ENCODE measurements at regions not wholly inside any gene's neighbourhood (a gene's known extent, or its start where the extent isn't known, plus 50 kb on each side); places are given as distances from the start of the nearest gene placed in this dataset.
"Not testable (repeated sequence)": the region's sequence is repeated elsewhere in the genome, so short reads cannot be mapped to it uniquely, and the experiment has no call there.

DNA sequence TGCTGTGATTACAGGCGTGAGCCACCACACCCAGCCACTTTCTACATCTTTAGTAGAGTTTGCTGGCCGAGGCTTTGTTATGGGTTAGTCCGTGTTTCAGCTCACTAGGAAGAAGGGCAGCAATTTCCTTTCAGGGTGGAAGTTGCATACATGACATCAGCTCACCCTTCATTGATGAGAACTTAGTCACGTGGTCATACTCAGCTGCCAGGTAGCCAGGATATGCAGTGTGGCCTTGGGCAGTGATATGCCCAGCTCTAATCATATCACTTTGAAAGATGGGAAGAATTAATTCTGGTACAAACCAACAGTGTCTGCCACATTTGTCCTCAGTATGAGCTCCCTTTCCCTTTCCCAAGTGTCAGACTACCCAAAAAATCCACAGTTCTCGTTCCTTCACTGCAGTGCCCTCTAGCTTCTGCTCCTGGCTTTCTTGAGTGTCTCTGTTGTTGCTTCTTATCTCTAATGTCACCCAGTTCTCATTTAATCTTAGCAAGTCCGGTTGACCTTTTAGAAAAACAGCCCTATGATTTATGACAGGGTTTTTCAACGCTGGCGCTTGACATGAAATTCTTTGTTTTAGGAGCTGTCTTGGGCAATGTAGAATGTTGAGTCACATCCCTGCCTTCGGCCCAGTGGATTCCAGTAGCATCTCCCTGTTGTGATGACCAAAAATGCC is 108.7 kb upstream of the ITGB1 start:
- DNase-seq: no peak

DNA sequence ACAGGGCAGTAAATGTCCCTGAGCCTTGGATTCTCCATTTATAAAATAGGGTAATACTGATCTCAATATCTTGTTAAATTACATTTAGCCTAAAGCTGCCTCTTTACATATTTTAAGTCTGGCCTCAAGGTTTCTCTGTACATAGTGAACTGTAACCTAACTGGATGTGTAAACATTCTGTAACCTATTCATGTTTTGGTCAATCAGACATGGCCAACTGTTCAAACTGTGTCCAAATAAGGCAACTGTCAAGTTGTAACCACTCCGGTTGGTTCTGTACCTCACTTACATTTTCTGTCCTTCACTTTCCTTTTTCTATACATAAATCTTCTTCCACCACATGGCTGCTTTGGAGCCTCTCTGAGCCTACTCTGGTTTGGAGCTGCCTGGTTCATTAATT is 107.1 kb upstream of the ITGB1 start:
- DNase-seq: no peak

DNA sequence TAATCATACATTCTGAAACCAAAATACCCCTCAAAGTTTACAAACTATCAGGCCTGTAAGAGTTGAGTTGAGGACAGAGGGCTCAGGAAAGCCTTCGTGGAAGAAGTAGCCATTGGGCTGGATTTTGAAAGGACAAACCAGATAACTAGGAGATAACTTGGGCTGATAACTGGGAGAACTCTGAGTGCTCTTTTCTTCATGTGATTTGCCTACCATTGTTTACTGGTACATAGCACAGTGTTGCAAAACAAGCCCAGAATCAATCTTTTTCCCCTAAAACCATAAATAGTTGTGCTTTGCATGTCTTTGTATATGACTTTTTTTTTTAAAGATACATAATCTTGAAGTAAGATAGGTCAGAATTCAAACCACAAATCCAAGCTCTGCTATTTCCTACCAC is 106.7 kb upstream of the ITGB1 start:
- DNase-seq: no peak

DNA sequence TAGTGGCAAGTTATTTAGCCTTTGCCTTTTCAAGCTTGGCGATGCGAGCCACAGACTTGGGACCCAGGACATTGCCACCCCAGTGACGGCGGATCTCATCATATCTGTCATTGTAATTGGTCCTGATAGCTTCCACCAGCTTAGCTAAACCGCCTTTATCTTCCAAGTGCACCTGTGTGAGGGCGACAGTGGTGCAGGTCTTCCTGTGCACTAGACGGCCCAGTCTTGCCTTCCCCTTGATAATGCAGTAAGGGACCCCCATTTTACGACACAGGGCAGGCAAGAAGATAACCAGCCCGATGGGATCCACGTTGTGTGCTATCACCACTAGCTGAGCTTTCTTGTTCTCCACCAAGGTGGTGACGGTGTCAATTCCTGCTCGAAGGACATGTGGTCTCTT is 99.6 kb upstream of the ITGB1 start:
- no peak for DNase-seq

DNA sequence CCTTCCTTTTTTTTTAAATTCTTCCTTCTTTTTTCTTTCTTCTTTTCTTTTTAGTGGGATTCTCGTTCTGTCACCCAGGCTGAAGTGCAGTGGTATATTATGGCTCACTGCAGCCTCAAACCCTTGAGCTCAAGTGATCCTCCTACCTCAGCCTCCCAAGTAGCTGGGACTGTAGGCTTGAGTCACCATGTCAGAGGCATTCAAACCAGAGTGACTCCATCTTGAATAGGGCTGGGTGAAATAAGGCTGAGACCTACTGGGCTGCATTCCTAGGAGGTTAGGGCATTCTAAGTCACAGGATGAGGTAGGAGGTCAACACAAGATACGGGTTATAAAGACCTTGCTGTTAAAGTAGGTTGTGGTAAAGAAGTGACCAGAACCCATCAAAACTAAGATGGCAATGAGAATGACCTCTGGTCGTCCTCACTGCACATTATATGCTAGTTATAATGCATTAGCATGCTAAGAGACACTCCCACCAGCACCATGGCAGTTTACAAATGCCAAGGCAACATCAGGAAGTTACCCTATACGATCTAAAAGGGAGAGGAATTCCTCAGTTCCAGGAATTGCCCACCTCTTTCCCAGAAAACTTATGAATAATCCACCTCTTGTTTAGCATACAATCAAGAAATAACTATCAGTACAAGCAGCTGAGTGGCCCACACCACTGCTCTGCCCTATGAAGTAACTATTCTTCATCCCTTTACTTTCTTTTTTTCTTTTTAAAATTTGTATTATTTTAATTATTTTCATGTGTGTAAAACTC is 99.0 kb upstream of the ITGB1 start:
- no peak for DNase-seq

DNA sequence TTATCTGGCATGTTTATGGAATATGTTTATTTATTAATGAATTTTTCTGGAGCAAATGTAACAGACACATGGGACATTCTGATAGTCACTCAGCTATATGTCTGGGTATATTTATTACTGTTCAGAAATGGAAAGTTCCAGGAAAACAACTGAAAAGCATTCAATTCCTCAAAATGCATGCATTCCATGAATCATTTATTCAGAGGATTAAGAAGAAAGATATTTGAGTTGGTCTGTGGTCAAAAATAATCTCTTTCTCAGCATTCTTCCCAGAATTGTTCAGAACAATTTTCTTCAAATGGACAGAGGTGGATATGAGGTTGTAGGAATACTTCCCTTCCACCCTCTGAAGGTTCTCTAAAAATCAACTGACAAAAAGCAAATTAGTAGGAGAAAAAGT is 97.6 kb upstream of the ITGB1 start:
- no peak for DNase-seq

DNA sequence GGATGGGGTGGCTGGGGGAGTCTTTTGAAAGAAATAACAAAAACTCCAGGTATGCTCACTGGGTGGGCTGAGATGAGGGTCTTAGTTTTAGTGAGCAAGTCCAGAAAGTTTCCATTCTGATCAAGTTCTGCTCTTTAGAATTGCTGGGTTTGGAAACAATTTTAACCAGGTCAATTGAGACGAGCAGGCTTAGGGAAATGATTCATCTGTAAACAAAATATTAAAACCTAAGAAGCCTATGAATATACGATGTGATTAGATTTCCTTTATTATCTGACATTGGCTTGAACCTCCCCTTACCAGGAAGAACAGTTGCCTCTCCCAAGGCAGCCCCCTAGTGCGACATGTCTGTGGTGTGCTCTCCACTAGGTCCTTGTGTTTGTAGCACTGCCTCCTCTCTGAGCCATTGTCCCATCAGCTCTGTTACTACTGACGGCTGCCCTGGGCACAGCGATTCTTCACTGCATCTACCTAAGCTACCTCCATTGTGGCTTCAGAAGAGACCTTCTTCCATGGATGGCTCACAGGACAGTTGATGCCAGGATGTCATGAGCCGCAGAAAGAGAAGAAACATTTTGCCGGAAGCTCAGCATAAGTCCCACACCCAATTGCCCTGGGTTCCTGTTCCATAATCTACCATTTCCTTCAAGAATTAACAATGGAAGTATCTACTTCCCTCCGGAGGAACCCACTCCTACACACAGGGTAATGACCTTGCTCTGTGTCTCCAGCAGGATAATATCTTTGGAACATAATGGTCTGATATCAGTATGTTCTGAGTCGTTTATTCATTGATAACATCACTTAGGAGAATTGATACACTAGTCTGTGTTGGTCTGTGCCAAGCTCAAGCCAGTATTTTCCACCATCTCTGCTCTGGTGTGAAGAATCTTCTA is 95.1 kb upstream of the ITGB1 start:
- no peak for DNase-seq

DNA sequence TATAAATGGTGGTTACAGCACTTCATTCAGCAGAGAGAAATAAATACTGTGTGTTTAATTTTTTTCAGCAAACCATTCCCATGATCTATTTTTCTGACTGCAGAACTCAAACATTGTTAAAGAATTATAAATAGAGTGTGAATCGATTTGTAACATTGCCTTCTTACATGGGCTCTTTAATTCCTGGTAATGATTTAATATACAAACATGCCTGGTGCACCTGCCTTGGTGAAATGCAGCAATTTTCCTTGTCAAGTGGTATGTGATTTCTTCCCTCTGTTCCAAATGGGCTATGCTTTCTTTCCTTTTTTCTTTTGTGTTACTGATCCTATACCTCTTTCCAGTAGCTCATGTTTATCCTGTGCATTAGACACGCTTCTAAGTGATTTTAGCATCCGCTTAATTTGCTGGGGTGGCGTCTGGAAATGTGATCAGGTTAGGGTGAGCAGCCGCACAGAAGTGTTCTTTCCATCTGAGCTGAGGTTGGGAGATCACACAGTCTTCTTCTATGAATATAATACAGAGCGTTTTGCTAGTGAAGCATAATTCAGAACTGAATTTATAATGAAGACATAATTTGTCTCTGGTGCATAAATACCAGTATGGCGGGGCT is 94.3 kb upstream of the ITGB1 start:
- no peak for DNase-seq

DNA sequence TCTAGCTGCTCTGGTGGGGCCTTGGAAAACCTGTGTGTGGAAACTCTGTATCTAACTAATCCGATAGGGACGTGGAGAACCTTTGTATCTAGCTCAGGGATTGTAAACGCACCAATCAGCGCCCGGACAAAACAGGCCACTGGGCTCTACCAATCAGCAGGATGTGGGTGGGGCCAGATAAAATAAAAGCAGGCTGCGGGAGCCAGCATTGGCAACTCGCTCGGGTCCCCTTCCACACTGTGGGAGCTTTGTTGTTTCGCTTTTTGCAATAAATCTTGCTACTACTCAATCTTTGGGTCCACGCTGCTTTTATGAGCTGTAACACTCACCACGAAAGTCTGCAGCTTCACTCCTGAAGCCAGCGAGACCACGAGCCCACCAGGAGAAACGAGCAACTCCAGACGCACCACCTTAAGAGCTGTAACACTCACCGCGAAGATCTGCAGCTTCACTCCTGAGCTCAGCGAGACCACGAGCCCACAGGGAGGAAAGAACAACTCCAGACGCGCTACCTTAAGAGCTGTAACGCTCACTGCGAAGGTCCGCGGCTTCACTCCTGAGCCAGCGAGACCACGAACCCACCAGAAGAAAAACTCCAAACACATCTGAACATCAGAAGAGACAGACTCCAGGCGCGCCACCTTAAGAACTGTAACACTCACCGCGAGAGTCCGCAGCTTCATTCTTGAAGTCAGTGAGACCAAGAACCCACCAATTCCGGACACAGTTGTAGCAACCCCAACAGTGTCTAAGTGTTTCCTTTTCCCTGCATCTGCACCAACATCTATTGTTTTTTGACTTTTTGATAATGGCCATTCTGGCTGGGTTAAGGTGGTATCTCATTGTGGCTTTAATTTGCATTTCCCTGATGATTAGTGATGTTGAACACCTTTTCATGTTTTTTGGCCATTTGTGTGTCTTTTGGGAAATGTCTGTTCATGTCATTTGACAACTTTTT is 92.2 kb upstream of the ITGB1 start:
- DNase-seq: not testable (repeated sequence)

DNA sequence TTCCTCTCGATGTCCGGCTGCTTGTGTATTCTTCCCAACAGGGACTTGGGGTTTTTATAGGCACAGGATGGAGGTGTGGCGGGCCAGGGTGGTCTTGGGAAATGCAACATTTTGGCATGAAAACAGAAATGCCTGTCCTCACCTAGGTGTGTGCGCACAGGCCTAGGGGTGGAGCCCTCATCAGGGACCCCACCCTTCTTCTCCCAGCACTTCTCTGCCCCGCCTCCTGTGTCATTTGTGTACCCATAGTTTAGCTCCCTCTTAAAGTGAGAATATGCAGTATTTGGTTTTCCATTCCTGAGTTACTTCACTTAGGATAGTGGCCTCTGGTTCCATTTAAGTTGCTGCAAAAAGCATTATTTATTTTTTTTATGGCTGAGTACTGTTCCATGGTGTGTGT is 90.2 kb upstream of the ITGB1 start:
- no peak for DNase-seq

DNA sequence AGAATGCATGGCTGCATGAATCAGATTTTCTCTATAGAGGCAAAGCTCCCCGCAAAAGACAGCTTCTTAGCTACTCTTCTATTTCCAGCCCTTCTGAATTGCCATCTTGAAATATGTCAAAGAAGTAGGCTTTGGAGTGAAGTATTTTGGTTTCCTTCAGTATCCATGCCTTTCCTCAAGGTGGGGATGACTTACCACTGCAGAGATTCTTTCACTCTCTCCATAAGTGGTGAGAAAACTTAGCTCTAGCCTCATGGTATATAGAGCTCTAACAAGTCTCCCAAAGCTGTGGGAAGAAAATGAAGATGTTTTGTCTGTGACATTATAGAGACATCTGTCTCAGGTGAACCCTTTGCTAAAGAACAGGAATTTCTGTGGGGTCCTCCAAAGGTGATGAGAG is 89.6 kb upstream of the ITGB1 start:
- no peak for DNase-seq

DNA sequence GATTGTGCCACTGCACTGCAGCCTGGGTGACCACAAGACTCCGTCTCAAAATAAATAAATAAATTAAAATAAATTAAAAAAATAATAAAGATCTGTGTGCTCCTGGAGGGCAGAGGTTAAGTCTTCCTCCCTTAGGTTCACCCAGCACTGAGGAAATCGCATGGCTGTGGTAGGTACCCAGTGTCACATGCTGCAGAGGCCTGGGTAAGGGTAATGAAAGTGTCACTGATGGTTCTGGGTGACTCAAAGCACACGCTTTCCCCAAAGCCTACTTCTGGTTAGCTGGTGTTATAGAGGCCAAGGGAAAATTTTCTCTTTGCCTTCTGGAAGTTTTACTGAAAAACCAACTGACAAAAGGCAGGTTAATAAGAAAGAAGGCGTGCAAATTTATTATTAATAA is 88.8 kb upstream of the ITGB1 start:
- no peak for DNase-seq

DNA sequence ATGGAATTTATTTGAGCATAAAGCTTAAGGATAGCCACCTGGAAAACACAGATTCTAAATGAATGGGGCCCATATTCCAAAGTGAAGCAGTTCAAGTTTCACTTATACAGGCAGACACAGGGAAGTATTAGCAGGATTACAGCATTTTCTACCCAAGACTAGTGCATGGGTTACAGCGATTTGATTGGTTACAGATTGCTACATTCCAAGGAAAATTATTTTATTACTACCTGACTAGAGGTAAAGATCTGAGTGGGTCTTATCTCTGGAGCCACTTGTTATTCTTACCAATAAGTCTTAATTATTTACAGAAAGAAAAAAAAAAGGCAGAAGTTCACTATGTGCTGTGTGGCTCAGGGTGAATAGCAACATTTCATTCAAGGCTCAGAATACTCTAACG is 87.4 kb upstream of the ITGB1 start:
- DNase-seq: no peak

DNA sequence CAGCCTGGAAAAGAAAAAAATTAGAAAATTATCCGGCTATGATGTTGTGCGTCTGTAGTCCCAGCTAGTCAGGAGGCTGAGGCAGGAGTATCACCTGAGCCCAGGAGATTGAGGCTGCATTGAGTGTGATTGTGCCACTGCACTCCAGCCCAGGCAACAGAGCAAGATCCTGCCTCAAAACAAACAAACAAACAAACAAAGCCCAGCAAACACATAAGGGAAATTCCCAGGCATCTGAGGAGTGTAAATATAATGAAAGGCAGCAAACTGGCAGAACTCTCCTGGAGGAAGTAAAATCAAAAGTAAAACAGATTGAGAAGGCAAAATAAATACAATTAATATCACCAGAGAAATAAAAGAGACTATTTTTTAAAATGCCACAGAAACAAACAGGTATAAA is 84.5 kb upstream of the ITGB1 start:
- DNase-seq: no peak

DNA sequence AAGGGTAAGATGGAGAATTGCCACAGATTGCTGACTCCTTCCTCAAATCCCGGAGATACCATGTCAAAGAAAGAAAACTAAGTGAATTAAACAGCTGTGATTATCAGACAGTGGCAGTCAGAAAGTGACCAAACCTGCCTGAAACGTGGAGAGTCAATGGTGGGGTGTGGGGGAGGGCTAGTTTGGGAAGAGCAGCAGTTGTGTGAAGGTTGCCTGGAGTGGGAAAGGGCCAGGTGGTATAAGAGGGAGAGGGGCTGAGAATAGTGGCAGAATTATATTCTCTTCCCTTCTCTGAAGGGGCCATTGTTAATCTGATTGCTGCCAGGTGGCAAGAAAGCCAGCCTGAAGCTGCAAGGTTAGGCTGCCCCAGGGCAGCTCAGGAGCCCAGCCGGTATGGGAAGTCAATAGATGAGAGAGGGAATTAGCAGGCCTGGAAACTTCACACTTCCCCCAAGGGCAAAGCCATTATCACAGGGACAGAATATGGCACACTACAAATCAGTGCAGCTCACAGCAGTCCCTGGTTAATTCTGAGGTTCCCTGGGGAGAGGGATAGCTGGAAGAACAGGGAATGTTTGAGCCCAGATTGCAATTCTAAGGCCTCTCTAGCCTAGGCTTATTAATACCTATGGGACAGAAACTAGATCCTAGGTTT is 83.9 kb upstream of the ITGB1 start:
- DNase-seq: no peak

DNA sequence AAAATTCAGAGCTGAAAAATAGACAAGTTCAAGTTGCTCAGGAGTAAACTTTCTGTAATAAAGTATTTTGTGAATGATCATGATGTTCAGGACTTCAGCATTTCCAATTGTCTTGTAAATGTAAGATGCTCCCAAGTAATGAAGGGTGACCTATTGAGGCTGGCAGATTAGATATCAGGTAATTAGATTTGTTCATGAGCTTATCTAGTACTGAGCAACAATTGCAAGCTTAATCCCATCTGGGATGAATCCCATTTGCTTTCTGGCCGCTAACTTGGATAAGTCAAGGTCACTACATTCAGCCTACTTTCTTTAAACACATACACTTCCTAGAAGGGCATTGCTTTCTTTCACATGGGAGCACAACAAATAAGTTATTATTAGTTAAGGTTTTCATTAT is 82.4 kb upstream of the ITGB1 start:
- DNase-seq: no peak

DNA sequence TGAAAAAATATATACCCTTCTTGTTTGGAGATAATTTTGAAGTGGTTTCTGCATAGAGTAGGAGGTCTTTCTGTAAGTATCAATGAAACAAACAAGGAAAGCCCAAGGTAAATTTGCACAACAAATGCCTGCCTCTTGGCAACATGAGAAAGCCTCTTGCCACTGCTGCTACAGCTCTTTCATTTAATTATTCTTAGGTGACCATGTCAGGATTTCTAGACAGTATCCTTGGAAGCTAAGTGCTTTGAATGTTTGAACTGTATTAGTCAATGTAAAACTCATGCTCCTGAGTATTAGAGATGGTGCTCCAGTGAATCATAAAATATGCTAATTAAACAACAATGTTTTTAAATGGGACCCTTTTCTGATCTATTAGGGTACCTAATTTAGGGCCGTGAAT is 81.2 kb upstream of the ITGB1 start:
- DNase-seq: no peak

DNA sequence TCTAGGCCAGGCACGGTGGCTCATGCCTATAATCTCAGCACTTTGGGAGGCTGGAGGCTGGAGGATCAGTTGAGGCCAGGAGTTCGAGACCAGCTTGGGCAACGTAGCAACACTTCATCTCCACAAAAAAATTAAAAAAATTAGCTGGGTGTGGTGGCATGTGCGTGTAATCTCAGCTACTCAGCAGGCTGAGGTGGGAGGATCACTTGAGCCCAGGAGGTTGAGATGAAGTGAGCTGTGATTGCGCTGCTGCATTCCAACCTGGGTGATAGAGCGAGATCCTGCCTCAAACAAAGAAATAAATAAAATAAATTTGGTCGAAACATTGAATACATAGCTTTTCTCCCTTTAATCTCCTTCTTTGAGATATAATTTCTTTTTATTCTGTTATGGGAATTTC is 80.6 kb upstream of the ITGB1 start:
- no peak for DNase-seq

DNA sequence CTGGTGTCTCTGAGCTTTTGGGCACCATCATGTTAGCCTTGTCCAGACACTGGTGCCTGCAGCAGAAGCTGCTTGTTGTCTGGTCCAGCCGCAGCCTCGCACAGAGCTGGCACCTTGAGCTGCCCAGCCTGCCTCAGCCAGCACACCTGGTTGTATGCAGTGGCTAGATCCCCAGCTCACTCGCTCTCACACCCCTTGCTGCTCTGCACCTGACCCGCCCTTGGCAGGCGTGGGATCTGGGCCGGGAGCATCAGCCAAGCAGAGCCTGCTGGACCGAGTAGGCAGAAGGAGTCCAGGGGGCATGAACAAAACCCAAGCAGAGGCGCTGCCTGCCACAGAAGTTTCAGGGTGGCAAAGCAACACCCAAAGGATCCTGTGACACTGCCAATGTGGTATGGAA is 79.7 kb upstream of the ITGB1 start:
- DNase-seq: no peak

DNA sequence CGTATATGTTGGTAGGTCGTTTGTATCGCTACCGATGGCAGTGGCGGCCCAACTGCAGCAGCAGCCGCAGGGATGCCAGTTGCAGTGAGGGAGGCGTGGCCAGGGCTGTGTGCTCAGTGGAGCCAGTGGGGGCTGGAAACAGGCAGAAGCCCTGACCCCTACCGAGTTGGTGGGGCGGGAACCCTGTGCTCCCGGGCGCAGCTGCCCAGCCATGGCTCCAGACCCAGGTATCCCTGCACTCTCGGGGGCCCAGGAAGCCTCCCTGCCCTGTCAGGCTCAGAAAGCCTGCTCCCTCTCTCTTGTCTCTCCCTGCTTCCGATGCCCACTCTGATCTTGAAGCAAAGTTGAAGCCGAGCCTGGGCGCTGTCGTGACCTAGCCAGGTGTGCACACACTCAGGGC is 78.6 kb upstream of the ITGB1 start:
- DNase-seq: no peak

DNA sequence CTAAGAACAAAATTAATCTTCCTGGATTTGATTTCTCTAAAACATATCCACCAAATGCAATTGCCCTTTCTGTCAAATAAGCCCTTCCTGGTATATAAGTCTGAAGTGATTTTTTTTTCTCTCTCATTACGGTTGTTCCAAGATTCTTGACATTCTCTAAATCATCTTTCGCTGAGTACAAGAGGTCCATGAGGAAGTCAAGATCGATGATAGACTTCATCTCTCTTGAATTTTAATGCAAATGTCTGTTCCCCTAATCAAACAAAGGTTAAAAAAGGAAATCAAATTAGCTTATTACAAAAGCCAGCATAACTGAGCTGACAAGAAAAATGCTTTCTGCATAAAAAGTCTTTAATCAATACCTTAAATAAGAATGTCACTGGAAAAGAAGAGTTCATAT is 77.4 kb upstream of the ITGB1 start:
- no peak for DNase-seq

DNA sequence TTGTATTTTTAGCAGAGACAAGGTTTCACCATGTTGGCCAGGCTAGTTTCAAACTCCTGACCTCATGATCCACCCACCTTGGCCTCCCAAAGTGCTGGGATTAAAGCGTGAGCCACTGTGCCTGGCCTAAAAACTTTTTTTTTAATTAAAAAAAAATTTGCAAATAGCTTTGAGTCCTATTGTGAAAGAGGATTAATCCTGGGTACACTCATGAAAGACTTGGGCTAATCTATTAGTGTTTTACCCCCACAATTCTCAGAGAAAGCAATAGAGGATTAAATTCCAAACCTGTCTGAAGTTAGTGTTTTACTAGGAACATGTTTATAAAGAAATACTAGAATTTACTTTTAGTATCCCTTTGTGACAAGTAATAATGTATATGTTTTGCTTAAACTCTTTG is 76.9 kb upstream of the ITGB1 start:
- no peak for DNase-seq

Data from NCI-H510A treated with DMSO at 0.1 percent for 48 hours (cell line).